K562 (cell line): ENCODE measurements at regions not wholly inside any gene's neighbourhood (a gene's known extent, or its start where the extent isn't known, plus 50 kb on each side); places are given as distances from the start of the nearest gene placed in this dataset.

ENCODE experiments used
- BDP1 ChIP-seq: IDR thresholded peaks from 3 replicates; pipeline ENCODE4 v1.6.1; 2011; ENCODE audit not compliant: insufficient read length, insufficient read depth
- BRCA1 ChIP-seq, 2 experiments: fragments of 450-650 bp in 1 of 2; sonication (generic) in 1 of 2; formaldehyde crosslinking in 1 of 2; IDR thresholded peaks; 2 replicates each; pipeline versions ENCODE4 v1.5.0 to v1.6.1; 2017 to 2020; ENCODE audit warnings: mild to moderate bottlenecking in 1 of 2, missing genetic modification reagents in 1 of 2
- CEBPB ChIP-seq: fragments of 450-650 bp; IDR thresholded peaks from 2 replicates; pipeline ENCODE4 v1.6.1; 2016; ENCODE audit warnings: missing genetic modification characterization, missing compliant biosample characterization
- EZH2 ChIP-seq: IDR thresholded peaks from 2 replicates; pipeline ENCODE4 v1.6.1; 2012; ENCODE audit warnings: low read depth, mild to moderate bottlenecking, inconsistent platforms, low read length, borderline replicate concordance
- GTF2A2 ChIP-seq: IDR thresholded peaks from 2 replicates; pipeline ENCODE4 v1.6.1; 2016; ENCODE audit warnings: mild to moderate bottlenecking, missing genetic modification characterization, missing compliant biosample characterization
- HDGF ChIP-seq: fragments of 450-650 bp; IDR thresholded peaks from 2 replicates; pipeline ENCODE4 v1.6.1; 2016
- HIVEP1 ChIP-seq: fragments of 250-450 bp; sonication (Bioruptor Pico); IDR thresholded peaks from 2 replicates; pipeline ENCODE4 v1.4.0; 2020; ENCODE audit warnings: mild to moderate bottlenecking
- HOMEZ ChIP-seq: fragments of 250-450 bp; sonication (Bioruptor Pico); IDR thresholded peaks from 2 replicates; pipeline ENCODE4 v1.4.0; 2020; ENCODE audit warnings: mild to moderate bottlenecking, moderate library complexity
- NFYB ChIP-seq: IDR thresholded peaks from 2 replicates; pipeline ENCODE4 v1.6.1; 2011; ENCODE audit warnings: mild to moderate bottlenecking, moderate library complexity; ENCODE audit not compliant: insufficient read length; ENCODE audit errors: extremely low read depth
- SETDB1 ChIP-seq: IDR thresholded peaks from one replicate; pipeline ENCODE4 v1.6.1; 2012; ENCODE audit warnings: low read length, control low read depth, inconsistent platforms
- TAF15 ChIP-seq: fragments of 200-400 bp; formaldehyde crosslinking; IDR thresholded peaks from 2 replicates; pipeline ENCODE4 v1.6.1; 2017; ENCODE audit warnings: mild to moderate bottlenecking, low read depth, low read length, moderate library complexity
- TF ChIP-seq, protein P1 (sequence below), 3 experiments: IDR thresholded peaks in 2 of 3; conservative IDR thresholded peaks in 1 of 3; 2 replicates each; pipeline ENCODE4 v1.5.1; 2011 to 2012; ENCODE audit warnings: low read length in 3 of 3, mild to moderate bottlenecking in 3 of 3, control low read depth in 2 of 3, improper control_type of control experiment in 1 of 3, inconsistent platforms in 1 of 3, low read depth in 1 of 3, mixed read lengths in 1 of 3, moderate library complexity in 1 of 3; ENCODE audit not compliant: insufficient read depth in 2 of 3

- TF ChIP-seq HIVEP1 (CRISPR knock-in tag) (no peak), SETDB1 (no peak), GTF2A2 (tag) (no peak), NFYB (no peak), HDGF (no peak), BRCA1 (IDR thresholded peaks at IDR 0.05) (no peak), BRCA1 (CRISPR knock-in tag; IDR thresholded peaks at IDR 0.05) (no peak), BDP1 (no peak), CEBPB (tag) (no peak), TAF15 (no peak), HOMEZ (no peak), EZH2 (no peak)
- TF ChIP-seq, protein P1, sequence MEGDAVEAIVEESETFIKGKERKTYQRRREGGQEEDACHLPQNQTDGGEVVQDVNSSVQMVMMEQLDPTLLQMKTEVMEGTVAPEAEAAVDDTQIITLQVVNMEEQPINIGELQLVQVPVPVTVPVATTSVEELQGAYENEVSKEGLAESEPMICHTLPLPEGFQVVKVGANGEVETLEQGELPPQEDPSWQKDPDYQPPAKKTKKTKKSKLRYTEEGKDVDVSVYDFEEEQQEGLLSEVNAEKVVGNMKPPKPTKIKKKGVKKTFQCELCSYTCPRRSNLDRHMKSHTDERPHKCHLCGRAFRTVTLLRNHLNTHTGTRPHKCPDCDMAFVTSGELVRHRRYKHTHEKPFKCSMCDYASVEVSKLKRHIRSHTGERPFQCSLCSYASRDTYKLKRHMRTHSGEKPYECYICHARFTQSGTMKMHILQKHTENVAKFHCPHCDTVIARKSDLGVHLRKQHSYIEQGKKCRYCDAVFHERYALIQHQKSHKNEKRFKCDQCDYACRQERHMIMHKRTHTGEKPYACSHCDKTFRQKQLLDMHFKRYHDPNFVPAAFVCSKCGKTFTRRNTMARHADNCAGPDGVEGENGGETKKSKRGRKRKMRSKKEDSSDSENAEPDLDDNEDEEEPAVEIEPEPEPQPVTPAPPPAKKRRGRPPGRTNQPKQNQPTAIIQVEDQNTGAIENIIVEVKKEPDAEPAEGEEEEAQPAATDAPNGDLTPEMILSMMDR (IDR thresholded peaks at IDR 0.05 in 2 of 3, conservative IDR thresholded peaks at IDR 0.05 in 1 of 3; ENCODE audit: insufficient read depth in 2 of 3, low read depth in 1 of 3, low read length in 3 of 3) = no peak
These were observed 163.5 kb downstream of the RTP5 start for GRCh38 chr2:242032780-242033656.
